Activated CD8-positive, alpha-beta memory T cell treated with anti-CD3 and anti-CD28 coated beads, Interleukin-2, amount 50 U/mL, for 1 hour (primary cell): ENCODE measurements at regions not wholly inside any gene's neighbourhood (a gene's known extent, or its start where the extent isn't known, plus 50 kb on each side); places are given as distances from the start of the nearest gene placed in this dataset.
A peak's percentile ranks its signal among the peaks of the same experiment; 100 is the strongest.

Source experiments
- DNase-seq: peaks from one replicate; pipeline ENCODE4 v3.0.0-alpha.2; 2020; ENCODE audit errors: extremely low read depth

- DNase-seq = no peak
Observed at GRCh38 chr6:143595251-143596036, 82.3 kb upstream of the PHACTR2 start.

- no peak for DNase-seq
Observed at GRCh38 chr6:143594647-143595046, 83.1 kb upstream of the PHACTR2 start.

DNA sequence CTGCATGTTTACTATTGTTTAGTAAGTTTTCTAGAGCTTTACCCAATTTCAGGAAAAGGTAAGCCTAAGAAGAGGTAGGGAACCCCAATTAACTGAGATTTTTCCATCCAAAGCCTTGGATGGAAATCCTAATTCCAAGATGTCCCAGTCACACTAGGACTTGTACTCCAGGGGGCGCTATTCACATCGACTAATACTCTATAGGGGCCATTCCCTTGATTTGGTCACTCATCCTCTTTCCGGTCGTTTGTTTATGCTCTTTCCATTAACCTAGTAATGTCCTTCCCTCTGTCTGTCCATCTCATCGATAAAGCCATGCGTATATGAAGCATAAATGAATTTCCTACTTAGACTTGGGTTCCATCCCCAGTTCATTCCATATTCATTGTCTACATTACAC lies 80.8 kb upstream of the FUCA2 start:
- DNase-seq = no peak

GRCh38 chr6:143591441-143591840 lies 79.9 kb upstream of the FUCA2 start:
- DNase-seq = no peak

GRCh38 chr6:143589162-143589561 lies 77.6 kb upstream of the FUCA2 start:
- DNase-seq = no peak

GRCh38 chr6:143586557-143586956 lies 75.0 kb upstream of the FUCA2 start:
- DNase-seq = no peak

DNA sequence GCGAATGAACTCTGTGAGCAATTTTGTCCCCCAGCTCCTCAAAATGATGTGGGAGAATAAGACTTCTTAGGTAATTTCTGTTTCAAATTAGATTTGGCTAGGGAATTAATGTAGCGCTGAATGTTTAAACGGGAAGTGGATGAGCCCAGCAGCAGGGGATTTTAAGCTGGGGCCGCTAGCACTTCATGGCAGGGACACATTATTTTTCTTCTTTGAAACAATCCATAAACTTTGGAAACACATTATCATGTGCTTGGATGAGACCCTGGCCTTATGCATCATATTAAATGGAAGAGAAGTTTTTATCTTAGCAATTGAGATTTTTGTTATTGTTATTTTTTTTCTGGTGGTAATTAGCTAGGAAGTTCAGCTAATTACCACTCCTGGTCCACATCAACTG lies 74.2 kb upstream of the FUCA2 start:
- no peak for DNase-seq

DNA sequence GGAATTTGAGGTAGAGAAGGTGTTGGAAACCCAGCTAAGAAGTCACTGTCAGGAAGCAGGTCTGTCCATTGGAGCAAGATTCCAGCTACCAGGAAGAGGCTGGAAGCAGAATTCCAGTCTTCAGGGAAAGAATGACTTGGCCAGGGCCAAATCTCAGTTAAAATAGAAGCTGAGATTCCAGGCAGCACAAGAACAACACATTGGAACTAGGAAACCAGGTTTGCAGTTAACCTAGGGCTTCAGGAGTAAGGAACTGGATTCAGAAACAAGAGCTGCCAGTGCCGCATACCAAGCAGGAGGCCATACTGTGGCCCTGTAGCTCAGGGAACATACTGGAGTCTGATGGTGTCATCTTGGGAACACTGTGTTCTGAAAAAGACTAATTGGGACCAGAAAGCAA lies 73.7 kb upstream of the FUCA2 start:
- no peak for DNase-seq

DNA sequence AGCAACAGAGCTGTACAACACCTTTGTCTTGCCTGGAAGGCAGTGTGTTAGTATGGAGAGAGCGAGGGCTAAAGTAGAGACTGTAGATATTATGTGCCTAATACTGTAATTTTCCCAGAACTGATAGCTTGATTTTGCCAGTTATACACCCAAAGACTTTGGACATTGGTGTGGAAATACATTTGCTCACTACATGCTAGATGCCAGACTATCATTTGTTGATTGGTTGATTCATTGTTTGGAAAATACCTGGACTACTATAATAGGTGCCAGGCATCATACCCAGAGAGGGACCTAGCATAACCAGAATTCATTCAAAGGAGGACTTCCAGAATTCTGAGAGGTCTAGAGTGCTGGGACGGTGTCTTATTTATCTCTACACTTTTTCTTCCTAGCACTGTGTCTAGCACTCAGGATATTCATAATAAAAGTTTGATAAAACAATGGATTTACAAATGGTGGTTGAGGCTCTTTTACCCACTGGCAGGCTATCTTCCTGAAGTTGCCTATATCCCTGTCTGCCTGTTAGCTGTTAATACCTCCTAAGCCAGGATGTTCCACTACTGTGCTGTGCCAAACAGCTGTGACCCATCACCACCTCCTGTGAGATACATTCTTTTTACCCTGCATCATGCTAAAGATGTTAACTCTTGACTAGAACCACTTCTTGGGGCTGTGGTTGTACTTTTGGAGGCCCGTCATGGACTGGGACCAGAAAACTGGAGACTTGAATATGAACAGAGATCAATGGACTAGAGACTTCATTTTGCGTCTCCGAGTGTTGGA lies 72.2 kb upstream of the FUCA2 start:
- DNase-seq = no peak

GRCh38 chr6:143581835-143582480 lies 70.4 kb upstream of the FUCA2 start:
- DNase-seq = no peak

DNA sequence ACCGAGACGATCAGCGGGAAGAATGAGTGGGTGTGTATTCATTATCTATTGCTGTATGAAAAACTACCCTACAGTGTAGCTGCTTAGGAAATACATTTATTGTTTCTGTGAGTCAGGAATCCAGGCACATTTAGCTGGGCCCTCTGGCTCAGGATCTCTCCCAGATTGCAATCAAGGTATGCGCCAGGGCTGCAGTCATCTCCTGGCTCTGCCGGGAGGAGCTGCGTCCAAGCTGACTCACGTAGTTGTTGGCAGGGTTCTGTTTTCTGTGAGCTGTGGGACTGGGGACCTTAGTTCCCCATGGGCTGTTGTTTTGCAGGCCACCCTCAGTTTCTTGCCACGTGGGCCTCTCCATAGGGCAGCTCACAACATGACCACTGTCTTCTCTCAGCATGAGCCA lies 68.2 kb upstream of the FUCA2 start:
- DNase-seq = no peak

- no peak for DNase-seq
Observed at GRCh38 chr6:143578054-143578453, 66.5 kb upstream of the FUCA2 start.

GRCh38 chr6:143575901-143576426 lies 64.4 kb upstream of the FUCA2 start:
- no peak for DNase-seq

GRCh38 chr6:143575440-143575839 lies 63.9 kb upstream of the FUCA2 start:
- DNase-seq = peak; percentile 13

- DNase-seq = no peak
Observed at GRCh38 chr6:143570147-143570853, 58.8 kb upstream of the FUCA2 start.

DNA sequence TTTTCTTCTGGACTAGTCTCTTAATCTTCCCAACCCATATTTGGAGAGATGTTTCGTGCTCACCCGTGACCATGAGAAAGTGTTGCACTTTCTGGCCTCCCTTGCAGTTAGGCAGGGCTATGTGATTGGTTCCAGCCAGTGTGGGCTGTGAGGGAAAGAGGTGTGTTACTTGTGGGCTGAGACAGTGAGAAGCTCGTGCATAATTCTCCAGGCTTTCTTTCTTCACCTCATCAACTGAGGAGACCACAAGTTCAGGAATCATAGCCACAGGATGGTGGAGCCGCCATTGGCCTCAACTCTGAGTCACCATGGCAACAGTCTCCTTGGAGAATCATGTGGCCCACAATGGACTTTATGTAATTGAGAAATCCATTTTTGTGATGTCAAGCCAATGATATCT lies 57.5 kb upstream of the FUCA2 start:
- DNase-seq = no peak

DNA sequence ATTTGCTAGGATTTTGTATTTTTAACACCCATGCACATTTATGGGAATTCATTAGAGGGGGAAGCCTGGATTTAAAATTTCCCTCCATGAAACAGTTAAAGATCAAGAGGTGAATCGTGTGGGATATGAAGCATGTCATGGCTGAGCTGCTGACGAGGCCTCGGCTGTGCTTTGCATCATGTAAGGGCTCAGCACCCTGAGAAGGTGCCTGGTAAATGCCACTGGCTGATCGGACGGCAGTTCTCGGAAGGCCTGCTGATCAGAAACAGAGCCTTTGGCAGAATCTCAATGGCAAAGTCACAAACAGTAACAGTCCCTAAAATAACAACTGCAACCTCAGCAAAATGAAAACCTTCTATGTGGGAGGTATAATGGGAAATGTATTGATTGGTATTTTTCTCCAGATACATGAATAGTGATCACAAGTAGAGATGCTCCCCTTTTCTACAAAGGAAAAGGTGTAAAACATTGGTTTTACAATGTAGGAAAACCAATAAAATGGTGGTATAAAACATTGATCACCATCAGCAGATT lies 53.0 kb upstream of the FUCA2 start:
- DNase-seq = no peak

DNA sequence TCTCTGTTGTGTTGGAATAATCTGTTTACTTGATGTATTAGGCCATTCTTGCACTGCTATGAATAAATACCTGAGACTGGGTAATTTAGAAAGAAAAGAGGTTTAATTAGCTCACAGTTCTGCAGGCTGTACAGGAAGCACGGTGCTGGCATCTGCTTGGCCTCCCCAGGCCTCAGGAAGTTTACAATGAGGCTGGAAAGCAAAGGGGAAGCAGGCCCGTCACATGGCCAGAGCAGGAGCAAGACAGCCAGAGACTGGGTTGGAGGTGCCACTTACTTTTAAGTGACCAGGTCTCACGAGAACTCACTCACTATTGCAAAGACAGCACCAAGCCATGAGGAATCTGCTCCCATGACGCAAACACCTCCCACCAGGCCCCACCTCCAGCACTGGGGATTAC lies 50.6 kb upstream of the FUCA2 start:
- no peak for DNase-seq
